ENCODE measurements at regions not wholly inside any gene's neighbourhood (a gene's known extent, or its start where the extent isn't known, plus 50 kb on each side); places are given as distances from the start of the nearest gene placed in this dataset.

GRCh38 chr4:82076809-82077208 is 297.0 kb downstream of the HNRNPD start:
- DNase-seq (ENCODE audit: low spot score): no peak
- TF ChIP-seq CTCF (IDR thresholded peaks at IDR 0.05; ENCODE audit: extremely low read depth, missing control alignments): no peak

GRCh38 chr4:82076359-82076758 is 297.4 kb downstream of the HNRNPD start:
- TF ChIP-seq CTCF (IDR thresholded peaks at IDR 0.05; ENCODE audit: extremely low read depth, missing control alignments): no peak
- no peak for DNase-seq (ENCODE audit: low spot score)

- TF ChIP-seq CTCF (IDR thresholded peaks at IDR 0.05; ENCODE audit: extremely low read depth, missing control alignments): no peak
These were observed 301.8 kb downstream of the HNRNPD start for GRCh38 chr4:82071951-82072350.

GRCh38 chr4:82069883-82070638 is 303.7 kb downstream of the HNRNPD start:
- DNase-seq (ENCODE audit: low spot score): no peak
- TF ChIP-seq CTCF (IDR thresholded peaks at IDR 0.05; ENCODE audit: extremely low read depth, missing control alignments): no peak

More at GRCh38 chr4:82071951-82072350, 301.8 kb downstream of the HNRNPD start:
- no peak for DNase-seq (ENCODE audit: low spot score)

GRCh38 chr4:82063017-82063416 is 310.8 kb downstream of the HNRNPD start:
- TF ChIP-seq CTCF (IDR thresholded peaks at IDR 0.05; ENCODE audit: extremely low read depth, missing control alignments): no peak
- no peak for DNase-seq (ENCODE audit: low spot score)

GRCh38 chr4:82057990-82058544 is 315.7 kb downstream of the HNRNPD start:
- DNase-seq (ENCODE audit: low spot score): no peak
- no peak for TF ChIP-seq CTCF (IDR thresholded peaks at IDR 0.05; ENCODE audit: extremely low read depth, missing control alignments)

GRCh38 chr4:82055156-82055555 is 318.6 kb downstream of the HNRNPD start:
- no peak for TF ChIP-seq CTCF (IDR thresholded peaks at IDR 0.05; ENCODE audit: extremely low read depth, missing control alignments)
- DNase-seq (ENCODE audit: low spot score): no peak
